HG03342 (cell line): ENCODE measurements at regions not wholly inside any gene's neighbourhood (a gene's known extent, or its start where the extent isn't known, plus 50 kb on each side); places are given as distances from the start of the nearest gene placed in this dataset.
"Not testable (repeated sequence)": the region's sequence is repeated elsewhere in the genome, so short reads cannot be mapped to it uniquely, and the experiment has no call there.

Source experiments
- ATAC-seq: cut with Tn5 transposase; IDR thresholded peaks from one replicate; pipeline ENCODE4 v1.9.1; 2021; ENCODE audit warnings: mild to moderate bottlenecking, moderate library complexity; ENCODE audit not compliant: unreplicated experiment

DNA sequence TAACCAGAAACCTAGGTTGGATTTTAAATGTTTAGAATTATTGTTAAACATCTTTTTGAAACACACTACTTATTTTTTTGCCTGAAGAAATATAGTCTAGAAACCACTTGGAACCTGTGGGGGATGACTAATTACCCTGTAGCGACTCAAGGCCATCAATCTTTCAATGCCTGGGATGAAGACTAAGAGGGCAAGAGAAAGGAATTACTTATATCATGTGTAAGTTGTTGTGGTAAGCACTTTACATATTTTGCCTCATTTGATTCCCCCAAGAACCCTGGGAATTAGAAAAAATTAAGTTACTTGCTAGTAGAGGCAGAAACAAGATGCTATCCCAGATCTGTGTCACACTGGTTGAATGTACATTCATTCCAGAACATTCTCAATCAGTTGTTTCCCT is 170.9 kb upstream of the GRIA3 start:
- ATAC-seq = no peak

DNA sequence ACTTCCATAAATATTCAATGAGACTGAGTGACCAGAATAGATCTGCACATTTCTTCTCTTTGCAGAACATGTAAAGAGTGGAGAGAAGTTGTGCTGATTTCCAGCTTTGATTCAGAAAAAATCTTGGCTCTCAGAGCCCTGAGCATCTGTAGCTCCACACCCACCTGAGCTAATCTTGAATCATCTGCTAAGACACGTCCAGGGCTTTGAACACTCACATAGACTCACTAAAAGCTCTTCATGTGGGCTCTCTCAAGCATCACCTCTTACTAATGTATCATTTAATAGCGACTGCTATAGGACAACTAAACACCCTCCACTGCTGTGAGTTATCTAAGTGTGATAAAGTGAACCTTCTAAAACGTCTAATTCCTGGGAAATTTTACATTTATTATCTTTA is 147.7 kb upstream of the GRIA3 start:
- ATAC-seq = no peak

DNA sequence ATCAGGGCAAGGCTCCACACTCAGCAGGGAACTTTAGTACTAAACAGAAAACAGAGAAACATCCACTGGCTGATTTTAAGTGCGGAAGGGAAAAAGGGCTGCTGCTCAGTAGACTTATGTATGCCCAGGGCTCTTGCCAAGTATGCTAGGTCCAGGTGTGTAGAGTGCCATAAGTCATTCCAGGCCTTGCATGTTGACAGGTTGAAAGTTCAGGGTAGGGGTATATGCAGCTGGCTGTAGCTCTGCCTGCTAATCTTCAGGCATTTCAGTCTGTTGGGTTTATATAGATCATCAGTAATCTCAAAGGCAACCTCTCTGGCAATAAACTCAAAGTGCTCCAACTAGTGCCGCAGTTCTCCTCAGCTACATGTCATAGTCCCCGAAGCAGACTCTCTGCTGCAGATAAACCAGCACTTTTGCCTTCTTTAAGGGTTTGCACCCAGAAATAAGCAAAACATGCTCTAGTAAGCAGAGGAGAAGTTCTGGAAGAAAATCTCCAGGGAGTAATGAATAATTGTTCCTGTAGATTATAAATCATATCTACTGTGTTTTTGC is 134.9 kb upstream of the GRIA3 start:
- no peak for ATAC-seq

DNA sequence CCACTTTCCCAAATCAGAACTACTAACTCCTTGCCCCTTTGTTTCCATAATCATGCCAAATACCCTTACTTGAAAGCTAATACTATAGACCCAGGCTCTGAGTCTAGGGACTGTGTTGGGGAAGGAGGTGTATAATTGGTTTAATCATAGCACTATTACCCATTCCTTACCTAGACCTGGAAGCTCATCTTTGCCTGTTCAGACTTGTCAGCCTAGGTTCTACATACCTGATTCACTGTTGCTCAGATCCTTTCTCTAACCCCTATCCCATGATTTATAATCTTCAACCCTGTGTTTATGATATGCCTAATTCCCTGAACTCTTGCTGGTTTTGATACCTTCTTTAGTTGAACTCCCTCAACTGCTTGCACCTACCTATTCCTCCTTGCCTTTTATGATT is 123.1 kb upstream of the GRIA3 start:
- no peak for ATAC-seq

DNA sequence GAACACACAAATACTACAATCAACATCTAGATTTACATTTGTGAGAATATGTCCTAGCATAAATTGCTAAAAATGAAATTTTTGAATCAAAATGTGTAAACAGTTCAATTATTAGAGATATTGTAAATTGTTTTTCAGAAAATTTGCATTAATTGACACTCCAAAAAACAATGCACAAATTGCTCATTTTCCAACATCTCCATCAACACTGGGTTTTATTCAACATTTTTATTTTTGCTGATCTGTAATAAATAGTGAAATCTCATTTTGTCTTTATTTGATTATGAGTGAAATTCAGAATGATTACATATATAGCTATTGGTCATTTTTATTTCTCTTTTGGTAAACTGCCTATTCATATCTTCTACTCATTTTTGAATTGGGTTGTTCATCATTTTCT is 120.0 kb upstream of the GRIA3 start:
- ATAC-seq = no peak

DNA sequence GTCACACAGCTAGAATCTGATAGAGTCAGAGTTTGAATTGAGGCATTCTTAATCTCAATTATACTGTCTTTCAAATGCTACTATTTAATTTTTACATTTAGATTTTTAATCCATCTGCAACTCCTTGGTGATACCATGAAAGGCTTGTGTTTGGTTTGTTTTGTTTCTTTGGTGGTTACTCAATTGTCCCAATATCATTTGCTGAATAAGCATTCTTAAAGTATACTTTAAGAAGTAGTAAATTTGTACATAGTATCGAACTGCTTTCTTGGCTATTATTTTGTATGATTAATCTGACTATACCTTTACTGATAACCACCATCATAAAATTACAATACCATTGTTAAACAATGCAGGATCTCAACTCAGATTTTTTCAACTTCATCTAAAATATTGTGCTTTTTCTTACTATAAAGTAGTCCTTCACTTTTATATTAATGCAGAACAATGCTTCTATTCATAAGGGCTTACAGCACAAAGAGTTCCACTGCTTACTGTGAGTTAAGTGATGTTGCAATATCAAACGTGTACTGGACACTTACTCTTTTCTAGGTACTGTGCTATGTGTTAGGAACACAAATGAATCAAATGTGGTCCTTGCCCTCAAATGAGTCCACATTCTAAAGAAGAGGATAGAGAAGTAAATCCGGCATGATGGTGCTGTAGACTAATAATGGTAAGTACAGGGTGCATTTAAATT is 111.2 kb upstream of the GRIA3 start:
- no peak for ATAC-seq

DNA sequence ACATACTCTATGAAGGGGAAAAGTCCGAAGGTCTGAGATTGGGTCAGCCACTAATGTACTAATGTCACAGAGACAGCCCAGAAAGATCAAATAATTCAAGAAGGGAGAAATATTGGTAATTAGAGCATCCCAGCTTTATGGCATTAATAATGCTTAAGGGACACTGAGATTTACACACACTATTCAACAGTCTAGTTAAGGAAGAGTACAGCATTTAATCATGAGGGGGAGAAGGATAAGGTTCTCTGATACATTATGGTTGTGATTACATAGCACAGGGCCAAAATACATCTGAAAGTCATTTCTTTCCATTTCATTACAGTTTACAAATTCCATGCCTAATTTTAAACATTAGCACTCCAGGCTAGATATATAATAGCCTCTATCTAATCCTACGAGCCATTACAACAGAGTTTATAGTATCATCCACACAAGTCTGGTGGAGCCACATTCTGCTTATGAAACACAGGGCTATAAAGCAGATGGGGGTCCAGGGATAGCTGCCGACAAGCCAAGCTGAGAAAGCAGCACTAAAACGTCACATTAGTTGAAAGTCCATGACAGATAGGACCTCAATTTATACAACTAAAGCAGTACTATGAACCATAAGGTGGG is 108.0 kb upstream of the GRIA3 start:
- ATAC-seq = no peak

DNA sequence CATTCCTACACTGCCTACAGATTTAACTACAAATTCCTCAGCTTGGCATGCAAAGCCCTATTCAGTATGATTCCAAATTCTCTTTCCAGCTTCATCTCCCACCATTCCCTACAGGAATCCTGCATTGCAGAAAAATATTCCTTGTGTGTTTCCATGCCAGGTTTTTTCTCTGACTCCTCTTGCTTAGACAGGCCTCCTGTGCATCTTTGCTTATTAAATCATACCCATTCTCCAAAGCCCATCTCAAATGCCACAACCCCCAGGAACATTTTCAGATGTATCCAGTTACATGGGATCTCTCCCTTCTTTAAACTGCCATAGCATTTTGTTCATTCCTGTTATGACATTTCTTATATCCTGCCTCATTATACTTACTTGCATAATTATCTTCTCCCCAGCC is 106.4 kb upstream of the GRIA3 start:
- ATAC-seq = no peak

DNA sequence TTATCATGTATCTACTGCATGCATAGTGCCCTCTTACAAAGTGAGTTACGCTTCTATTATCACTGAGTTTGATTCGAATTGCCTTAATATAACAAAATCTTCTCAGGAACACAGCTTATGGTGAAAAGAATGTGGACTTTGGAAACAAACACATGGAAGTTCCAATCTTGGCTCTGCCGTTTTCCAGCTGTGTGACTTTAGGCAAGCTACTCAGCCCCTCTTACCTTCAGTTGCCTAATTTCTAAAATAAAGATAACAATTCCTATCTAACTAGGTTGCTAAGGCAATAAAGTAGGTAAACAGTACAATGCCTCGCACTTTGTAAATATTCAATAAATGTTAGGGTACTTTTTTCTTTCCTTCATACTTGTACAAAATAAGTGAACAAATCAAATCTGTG is 104.0 kb upstream of the GRIA3 start:
- no peak for ATAC-seq

DNA sequence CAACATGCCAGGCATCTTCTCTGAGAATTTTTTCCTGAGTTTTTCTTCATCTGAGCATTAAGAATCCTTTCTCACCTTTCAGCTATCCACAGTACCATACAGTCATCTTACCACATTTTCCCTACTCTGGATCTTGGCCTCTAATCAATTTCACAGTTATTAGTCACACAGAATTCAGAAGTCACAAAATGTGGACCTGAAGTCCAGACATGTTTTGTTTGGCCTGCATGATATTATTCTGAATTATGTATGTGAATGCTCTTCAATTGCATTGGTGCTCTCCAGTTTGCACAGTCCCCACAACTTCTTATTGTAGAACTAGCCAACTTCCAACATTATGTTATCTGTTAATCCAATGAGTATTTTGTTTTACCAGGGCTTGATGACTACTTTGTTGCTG is 102.3 kb upstream of the GRIA3 start:
- no peak for ATAC-seq

DNA sequence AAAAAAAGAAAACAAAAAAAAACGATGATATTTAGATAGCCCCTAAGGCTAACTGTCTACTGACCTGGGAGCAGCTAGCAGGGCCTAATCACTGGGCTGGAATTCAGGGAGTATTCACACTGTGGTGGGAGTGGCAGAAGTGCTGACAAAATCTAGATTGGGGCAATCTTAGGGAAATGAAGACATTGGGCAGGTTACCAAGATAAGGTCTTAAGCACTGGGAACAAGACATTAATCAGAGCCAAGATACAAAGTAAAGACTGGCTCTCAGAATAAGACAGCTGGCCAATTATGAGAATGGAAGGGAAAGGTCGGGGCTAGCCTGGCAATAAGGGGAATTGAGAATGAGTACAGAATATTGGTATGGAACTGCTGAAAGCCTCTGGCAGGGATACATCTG is 100.2 kb upstream of the GRIA3 start:
- no peak for ATAC-seq

DNA sequence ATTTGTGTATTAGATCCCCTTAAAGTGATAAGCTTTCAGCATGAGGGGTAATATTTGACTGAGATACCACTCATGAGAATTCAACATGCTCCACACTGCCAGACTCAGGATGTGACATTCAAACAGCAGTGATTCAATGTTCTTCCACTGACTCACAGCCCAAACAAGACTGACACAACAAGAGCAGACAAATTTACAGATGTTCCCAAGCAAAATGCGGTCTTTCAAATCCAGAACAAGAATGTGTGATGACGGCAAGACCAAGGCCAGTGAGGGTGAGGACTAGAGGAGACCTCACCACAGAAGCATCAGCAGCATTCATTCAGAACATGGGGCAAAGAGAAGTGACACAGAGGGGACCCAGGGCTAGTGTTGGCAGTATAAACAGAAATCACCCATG is 99.3 kb upstream of the GRIA3 start:
- no peak for ATAC-seq

DNA sequence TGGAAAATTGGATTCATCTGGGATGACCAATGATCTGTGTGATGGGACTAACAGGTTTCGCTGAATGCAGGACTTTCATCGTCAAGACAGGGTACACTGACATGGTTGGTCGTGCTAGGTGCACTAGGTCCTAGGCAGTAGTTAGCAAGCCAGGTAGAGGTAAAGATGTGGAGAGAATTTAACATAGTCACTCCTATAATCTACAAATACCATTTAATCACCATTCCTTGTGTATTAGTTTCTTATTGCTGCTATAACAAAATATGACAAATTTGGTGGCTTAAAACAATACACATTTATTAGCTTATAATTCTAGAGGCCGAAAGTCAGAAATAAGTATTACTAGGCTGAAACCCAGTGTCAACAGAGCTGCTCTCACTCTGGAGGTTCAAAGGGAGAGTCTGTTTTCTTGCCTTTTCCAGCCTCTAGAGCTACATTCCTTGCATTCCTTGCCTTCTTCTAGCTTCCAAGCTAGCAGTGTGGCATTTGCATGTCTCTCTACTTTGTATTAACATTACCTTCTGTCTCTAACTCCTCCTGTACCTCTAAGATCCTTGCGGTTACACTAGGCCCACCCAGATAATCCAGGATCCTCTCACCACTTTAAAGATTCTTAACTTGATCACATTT is 98.7 kb upstream of the GRIA3 start:
- no peak for ATAC-seq

DNA sequence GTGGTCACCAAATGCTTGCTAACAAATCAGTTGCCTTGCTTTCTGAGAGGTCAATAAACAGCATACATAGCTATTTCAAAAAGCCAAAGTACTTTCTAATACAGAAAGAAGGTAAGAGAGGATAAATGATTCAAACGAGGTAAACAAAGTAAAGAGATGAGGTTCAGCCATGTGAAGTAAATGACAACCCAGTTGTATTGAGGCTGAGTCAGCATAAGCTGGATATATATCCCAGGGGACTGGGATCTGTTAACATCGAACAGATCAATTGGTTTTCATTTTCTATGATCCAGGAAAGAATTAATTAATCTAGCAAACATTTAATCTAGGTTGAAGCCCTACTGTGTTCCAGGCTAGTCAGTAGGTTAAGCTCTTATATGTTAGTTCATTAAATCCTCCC is 97.3 kb upstream of the GRIA3 start:
- no peak for ATAC-seq

DNA sequence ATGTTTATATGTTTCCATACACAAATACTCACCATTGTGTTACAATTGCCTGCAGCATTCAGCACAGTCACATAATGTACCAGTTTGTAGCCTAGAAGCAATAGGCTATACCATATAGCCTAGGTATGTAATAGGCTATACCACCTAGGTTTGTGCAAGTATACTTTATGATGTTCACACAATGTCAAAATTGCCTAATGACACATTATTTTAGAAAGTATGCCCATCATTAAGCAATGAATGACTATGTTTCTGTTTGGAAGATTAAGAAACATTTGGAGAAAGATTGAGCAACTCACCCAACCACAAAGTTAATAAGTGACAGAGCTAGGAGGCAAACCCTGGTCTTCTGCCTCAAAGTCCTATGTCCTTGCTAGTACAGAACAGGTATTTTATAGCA is 96.8 kb upstream of the GRIA3 start:
- ATAC-seq = no peak

DNA sequence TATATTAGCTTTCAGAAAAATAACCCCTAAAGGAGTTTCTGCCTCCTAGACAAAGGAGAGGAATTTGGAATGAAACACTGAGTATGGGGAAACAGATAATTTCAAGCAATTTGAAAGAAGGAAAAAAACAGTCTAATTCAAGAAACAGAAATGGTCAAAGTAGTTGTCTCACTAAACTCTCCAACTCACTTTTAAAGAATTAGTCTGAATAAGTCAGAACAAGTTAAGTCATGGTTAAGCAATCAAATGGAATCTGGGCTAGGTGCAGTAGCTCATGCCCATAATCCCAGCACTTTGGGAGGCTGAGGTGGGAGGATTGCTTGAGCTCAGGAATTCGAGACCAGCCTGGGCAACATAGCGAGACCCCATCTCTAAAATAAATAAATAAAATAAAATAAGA is 95.7 kb upstream of the GRIA3 start:
- no peak for ATAC-seq

DNA sequence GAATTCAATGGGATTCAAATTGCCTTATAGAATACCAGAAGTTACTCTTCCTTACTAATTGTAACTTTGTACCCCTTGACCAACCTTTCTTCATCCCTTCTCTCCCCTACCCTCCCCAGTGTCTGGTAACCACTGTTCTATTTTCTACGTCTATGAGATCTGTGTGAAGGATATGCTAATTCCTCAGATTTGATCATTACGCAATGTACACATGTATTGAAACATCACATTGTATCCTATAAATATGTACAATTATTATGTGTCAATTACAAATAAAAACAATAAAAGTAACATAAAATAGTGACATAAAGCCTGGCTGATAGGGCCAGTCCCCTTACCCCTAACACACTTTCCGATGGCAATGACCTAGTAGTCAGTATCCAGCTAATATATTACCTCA is 95.1 kb upstream of the GRIA3 start:
- ATAC-seq = no peak

DNA sequence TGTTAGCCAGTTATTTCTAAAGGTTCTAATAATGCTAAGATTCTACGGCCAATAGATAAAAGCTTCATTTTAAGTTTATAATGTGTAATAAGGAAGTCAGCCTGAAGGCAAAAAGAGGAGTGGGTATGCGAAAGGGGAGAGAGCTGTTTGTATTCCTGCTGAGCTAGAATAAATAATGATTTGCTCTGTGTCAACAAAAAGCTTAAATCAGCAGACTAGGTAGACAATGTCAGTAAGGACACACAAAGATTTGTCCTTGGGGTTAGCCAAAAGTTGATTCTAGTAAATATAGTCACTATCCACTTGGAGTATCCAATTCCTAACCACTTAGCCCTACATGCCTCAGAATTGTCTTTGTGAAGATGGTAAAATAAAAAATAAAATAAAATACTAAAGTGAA is 90.3 kb upstream of the GRIA3 start:
- no peak for ATAC-seq

DNA sequence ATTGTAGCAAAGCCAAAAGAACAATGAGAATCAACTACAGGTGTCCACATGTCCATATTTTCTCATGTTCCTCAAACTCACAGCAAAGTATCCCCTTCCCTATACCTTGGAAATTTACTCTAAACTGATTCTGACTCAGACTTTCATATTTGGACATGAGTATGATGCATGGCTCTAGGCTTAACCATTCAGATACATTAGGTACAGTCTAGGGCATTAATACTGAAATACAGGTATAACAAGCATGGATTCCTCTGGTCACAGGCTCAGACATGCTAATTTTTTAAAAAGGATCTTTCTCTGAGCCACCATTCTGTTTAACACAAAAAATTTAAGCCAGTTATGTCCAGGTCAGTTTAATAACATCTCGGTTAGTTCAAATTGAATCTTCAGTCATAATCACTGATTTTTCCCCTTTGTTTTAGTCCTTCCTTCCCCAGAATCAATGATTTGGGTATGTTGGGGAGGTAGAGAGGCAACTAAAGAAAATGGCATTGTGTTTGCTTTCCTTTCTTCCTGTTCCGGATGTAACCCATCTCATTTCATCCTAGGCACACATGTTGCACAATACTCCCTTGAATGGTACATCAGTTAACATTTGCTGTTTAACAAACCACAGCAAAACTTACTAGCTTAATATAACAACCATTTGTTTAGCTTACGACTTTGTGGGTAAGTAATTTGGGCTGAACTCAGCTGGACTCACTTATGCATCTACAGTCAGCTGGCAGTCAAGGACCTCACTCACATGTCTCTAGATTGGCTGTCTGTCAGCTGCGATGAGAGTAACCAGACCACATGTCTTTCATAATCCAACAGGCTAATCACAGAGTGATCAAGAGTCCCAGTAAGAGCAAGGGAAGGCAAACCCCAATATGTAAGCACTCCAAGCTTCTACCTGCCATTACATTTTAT is 75.3 kb upstream of the GRIA3 start:
- no peak for ATAC-seq

DNA sequence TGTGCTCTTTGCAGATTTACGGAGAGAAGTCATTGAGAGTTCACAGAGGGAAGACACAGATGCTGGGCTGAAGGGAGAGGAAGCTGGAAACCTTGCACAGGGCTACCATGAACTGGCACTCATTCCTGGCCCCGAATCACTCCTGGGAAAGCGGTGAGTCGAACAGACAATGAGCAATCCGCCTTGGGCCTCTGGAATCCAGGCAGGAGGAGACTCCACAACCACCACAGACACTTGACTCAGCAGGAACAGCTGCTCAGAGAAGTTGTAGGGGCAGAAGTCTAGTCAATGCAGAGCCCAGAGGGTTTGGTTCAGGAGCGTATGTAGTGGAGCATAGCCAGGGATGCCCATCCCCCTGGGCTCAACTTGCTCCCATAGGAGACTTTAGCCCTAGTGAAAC is 62.8 kb upstream of the GRIA3 start:
- ATAC-seq = no peak

DNA sequence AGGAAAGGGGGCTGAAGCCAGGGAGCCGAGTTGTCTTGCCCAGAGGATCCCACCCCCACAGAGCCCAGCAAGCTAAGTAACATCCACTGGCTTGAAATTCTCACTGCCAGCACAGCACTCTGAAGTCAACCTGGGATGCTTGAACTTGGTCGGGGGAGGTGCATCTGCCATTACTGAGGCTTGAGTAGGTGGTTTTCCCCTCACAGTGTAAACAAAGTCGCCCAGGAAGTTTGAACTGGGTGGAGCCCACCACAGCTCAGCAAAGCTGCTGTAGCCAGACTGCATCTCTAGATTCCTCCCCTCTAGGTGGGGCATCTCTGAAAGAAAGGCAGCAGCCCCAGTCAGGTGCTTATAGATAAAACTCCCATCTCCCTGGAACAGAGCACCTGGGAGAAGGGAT is 54.3 kb upstream of the GRIA3 start:
- not testable (repeated sequence) for ATAC-seq
